ENCODE measurements at regions not wholly inside any gene's neighbourhood (a gene's known extent, or its start where the extent isn't known, plus 50 kb on each side); places are given as distances from the start of the nearest gene placed in this dataset.

DNA sequence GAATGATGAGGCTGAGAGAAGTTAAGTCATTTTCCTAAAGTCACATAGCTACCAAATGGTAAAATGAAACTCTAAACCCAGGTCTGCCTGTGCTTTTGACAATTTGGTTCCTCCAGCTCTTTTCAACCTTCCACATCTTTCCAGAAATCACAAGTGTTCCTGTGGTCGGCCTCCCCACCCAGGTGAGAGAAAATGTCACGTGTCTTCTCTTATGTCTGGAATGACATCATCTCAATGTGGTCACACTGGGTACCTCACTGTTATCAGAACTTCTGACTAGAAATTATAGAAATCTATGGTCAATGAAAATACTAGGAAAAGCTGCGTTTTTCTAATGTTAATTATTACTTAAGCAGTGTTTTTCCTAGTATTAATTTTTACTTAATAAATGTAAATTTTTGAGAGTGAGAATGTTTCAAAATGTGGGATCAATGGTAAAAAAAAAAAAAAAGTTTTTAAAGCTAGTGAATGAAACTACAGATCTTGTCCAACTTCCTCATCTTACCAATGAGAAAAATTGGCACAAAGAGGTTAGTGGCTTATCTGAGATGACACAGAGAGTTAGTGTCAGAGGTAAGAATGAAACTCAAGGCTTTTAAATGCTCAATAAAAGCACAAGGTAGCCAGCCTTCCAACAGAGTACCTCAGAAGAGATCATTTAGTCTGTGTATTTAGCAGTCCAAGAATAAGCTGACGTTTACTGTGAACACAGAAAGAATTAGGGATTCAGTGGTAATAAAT is 228.7 kb upstream of the NR4A3 start:
- no peak for DNase-seq (ENCODE audit: low read depth)

DNA sequence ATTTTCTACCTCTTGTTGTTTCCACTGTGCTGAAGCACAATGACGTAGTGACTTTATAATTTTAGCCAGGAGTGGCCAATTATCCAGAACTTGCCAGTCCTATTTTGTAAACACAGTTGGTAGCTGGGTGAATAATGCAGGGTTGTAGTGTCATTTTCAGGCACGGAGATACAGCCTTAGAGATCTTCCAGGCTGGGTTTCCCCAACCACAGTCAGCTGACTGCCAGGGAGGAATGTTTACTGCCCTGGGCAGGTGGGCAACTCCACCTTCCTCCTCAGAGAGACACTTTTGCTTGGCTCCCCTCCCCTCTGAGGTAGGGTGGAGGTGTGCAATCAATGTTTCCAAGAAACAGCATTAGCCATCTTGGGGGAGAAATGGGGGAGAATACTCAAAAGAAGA is 228.1 kb upstream of the NR4A3 start:
- no peak for DNase-seq (ENCODE audit: low read depth)

DNA sequence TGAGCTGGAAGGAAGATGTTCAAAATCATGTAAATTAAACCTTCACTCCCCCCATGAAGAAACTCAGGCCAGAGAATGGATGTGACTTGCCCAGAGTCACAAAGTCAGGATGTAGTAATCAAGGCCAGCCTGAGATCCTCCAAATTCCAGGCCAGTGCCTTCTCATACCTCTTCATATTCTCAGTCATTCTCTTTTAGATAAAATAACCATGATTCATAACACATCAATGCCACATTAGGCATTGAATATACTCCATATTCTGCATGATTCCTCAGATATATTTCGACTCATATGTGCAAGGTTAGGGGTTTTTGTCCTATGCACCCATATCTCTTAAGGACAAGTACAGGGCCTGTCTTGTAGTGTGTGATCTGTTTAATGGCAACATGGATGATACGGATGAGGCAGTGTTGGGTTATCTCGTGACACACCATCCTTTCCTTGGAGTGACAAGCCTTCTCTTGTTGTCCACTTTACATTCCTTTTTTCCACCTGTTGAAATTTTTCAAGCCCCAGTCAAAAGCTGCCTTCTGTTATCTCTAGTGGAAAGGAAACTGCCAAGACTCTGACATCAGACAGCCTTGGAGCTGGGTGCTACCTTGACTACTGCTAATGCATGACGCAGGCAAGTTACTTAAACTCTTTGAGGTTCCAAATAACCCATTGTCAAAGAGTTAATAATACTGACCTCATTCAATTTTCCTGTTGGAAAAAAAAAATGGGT is 227.5 kb upstream of the NR4A3 start:
- no peak for DNase-seq (ENCODE audit: low read depth)

DNA sequence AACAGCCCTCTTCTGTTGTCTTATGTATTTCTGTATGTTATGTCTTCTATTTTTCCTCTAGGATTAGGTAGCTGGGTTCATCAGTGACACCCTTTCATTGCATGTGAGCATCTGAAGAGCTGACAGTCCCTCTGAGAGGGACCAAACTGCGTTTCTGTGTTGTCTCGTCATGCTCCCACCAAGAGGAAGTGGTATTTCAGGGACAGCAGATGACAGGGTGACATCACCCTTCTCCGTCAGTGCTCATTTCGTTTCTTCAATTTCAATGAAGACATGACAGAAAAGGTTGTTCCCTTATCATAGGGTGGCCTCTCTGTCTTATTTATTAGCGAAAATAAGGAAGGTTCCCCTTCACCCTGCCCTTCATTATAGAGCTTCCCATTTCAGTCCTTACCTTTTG is 225.9 kb upstream of the NR4A3 start:
- DNase-seq (ENCODE audit: low read depth): no peak

DNA sequence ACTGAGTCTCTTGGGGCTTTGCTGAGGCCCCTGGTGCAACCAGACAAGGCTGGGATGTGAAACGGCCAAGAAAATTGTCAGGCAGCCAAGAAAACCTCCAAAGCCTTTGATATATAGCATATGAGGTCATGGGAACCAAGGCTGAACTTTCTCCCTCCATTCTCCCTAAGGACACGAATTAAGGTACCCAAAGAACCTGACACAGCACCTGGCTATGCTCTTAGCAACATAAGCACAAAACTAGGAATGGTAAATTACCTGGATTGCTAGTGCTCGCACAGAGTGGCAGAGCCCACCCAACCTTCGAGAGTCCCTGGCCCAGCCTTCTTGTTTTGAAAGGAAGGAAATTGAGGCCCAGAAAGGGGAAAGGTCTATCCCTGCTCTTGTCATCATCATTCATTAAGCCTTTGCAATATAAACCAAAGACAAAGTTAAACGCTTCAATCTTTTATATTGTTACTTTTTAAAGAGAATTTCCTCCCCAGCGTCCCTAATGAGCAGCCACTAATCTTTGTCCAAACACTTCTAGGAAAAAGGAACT is 220.0 kb upstream of the NR4A3 start:
- no peak for DNase-seq (ENCODE audit: low read depth)

DNA sequence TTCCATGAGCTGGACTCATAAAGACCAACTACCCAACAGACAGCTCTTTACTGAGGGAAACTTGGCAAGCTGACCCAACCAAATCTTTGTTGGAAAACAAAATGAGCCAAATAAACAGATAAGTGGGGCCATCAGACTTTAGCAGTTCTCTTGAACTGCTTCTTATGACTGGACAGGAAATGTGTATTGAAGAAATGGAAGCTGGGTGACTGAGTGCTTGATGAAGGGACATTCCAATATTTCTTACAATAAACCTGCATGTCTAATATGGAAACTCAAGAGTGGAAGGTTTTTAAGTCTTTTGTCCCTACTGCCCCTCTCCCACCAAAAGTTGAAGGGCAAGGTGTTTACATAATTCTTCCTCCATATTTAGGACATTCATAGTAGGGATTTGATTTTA is 218.8 kb upstream of the NR4A3 start:
- DNase-seq (ENCODE audit: low read depth): no peak

DNA sequence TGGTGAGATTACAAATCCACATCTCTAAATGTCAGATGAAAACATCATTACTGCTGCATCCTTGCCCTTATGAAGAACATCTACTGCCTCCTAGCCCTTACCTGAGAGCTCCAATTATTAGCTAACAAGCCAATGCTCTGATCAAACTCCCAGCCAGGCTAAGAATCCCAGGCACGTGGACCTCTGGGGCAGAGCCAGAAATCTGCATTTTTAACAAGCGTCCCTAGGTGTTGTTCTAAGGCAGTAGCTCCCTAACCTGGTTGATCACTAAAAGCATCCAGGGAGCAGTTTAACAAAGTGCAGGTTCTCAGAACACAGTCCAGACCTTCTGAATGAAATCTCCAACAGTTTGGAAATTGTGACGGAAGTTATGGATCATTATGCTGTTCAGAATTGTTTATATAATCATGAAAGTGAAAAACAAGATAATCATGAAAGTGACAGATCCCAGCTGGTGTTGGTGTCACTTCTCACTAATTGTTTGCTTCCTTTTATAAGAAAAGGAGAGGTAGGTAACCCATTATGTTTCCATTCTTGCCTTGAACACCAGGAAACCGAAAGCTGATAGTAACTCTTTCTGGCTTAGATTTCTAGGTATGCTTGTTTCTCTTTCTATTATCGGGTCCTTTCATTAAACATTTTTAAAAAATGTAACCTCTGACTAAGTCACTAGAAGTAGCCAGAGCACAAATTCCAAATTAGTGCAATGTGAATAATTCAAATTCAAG is 216.5 kb upstream of the NR4A3 start:
- no peak for DNase-seq (ENCODE audit: low read depth)

DNA sequence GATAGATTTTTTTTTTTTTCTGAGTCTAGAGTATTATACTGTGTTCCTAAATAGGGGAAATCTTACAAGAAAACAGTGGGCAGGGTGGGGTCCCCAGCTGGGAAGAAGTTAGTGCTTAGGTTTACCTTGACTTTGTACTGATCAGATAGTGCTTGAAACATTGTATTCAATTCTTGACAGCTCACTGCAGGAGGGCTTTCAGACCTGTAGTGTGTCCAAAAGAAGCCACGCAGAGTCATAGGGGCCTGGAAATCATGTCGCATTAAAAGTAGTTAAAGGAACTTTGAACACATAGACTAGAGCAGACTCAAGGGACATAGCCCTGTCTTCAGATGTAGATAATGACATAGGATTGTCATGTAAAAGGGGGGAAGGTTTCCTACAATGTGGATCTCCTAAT is 215.4 kb upstream of the NR4A3 start:
- DNase-seq (ENCODE audit: low read depth): no peak

DNA sequence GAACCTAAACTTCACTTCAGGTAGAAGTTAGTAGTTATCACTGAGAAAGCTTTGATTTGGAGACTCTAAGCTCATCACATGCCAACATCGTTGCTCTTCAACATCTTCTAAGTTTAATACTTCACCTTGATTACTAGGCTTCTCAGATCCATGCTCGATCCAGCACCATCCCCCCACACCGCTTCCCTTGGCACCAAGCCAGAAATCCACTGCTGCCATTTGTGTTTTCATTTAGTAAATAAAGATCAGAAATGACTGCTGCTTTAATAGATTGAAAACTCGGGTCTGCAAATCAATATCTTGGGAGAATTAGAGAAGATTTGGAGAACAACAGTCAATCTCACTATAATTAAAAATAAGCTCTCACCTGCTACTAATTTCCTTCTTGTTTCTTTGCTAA is 214.7 kb upstream of the NR4A3 start:
- DNase-seq (ENCODE audit: low read depth): no peak

DNA sequence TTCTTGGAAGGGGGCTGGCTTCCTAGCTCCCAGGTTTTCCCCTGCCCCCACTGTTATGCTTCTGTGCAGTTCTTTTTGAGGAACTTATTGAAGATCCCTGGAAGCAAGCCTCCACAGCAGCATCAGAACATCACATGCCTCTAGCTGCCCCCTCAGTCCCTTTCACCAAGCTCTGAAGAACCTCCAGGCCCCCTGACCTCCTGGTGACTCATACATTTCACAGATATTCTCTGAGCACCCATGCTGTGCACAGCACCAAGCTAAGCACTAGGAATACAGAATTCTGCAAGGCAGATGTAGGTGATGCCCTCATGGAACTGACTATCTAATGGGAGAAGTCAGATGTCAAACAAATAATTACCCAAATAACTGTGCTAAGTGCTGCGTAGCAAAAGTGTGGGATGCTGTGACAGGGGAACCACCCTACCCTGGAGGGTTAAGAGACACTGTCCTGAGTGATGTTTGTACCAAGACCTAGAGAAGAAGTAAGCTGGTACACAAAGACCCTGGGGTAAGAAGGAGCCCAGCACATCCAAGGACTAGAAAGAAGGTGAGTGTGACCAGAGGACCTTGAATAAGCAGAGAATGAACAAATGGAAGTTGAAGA is 213.7 kb upstream of the NR4A3 start:
- no peak for DNase-seq (ENCODE audit: low read depth)

DNA sequence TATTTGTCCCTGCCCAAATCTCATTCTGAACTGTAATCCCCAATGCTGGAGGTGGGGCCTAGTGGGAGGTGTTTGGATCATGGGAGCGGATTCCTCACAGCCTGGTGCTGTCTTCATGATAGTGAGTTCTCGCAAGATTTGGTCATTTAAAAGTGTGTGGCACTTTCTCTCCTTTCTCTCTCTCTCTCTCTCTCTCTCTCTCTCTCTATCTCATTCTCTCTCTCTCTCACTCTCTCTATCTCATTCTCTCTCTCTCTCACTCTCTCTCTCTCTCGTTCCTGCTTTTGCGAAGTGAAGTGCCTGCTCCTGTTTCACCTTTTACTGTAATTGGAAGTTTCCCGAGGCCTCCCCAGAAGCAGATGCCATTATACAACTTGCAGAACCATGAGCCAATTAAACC is 207.3 kb upstream of the NR4A3 start:
- no peak for DNase-seq (ENCODE audit: low read depth)

DNA sequence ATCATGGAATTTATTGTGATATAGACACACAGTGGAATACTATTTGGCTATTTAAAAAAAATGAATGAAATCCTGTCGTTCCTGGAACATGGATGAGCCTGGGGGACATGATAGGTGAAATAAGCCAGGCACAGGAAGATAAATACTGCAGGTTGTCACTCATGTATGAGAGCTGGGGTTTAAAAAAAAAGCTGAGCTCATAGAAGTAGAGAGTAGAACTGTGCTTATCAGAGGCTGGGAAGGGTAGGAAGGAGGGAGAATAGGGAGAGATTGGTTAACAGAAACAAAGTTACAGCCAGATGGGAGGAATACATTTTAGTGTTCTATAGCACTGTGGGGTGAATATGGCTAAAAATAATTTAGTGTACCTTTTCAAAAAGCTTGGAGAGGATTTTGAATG is 200.6 kb upstream of the NR4A3 start:
- no peak for DNase-seq (ENCODE audit: low read depth)

DNA sequence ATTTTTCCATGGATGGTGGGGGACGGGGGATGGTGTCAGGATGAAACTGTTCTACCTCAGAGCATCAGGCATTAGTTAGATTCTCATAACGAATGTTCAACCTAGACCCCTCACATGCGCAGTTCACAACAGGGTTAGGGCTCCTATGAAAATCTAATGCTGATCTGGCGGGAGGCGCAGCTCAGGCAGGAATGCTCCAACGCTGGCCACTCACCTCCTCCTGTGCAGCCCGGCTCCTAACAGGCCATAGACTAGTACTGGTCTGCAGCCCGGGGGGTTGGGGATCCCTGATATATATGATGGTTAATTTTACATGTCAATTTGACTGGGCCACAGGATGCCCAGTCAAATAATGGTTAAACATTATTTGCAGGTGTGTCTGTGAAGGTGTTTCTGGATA is 199.0 kb upstream of the NR4A3 start:
- DNase-seq (ENCODE audit: low read depth): no peak

DNA sequence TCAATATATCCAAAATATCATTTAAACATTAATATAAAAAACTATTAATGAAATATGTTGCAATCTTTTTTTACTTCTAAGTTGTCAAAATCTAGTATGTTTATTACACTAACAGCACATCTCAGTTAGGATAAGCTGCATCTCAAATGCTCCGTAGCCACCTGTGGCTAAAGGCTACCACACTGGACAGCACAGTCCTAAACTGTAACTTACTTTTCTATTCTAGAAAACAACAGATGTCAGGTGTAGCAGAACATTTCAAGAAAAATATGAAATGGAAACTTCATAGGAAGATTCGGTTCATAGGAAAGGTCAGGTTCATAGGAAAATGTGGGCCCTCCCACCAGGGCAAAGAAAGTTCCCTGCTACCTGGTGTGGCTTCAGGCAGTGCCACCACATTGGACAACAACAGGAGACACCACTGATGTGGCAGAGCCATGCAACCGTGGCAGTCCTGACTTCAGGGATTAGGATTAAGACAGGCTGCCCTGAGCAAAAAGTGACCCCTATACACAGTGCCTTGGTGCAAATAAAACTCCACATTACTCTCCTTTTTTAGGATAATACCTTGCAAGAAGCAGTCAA is 197.8 kb upstream of the NR4A3 start:
- no peak for DNase-seq (ENCODE audit: low read depth)

DNA sequence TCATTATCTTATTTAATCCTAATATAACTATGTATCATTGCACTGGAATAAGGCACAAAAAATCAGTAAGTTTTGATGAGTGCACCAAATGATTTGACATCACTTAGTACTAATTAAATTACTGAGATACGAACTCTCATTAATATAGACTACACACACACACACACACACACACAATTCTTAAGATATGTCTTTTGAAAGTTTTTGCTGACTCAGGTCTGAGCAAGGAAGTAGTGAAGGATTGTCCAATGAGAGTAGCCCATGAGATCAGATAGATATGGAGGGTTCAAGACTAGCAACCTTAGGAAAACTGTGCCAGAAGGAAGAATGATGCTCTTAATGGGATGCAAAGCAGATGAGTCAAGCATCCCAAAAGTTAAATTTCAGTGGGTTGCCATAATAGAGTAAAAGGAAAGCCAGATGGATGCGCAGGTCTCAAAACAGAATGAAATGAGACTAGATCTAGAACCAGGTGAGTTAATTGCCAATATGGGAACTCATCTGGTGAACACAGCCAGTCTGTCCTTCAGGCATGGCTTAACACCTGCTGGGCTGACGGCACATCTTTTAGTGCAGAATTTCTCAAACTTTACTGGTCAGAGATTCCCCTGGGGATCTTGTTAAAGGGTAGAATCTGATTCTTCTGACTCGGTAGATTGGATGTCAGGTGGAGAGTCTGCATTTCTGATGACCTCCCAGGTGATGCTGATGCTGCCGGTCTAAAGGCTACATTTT is 197.0 kb upstream of the NR4A3 start:
- no peak for DNase-seq (ENCODE audit: low read depth)

DNA sequence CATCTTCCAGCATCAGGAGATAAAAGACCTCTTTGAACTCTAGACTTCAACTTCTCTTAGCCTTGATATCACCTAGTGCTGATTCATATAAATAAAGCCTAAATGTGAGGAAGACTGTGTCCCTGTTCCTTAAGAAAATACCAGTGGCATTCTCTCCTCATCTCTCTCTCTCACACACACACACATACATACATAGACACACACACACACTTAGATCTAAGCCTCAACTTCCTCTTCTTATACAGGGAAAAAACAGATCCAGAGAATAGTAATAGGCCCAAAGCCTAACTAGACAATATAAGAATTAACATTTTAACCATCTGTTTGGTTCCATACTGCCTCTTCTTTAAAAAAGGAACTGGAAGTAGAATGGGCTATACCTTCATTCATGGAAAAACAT is 195.3 kb upstream of the NR4A3 start:
- DNase-seq (ENCODE audit: low read depth): no peak

DNA sequence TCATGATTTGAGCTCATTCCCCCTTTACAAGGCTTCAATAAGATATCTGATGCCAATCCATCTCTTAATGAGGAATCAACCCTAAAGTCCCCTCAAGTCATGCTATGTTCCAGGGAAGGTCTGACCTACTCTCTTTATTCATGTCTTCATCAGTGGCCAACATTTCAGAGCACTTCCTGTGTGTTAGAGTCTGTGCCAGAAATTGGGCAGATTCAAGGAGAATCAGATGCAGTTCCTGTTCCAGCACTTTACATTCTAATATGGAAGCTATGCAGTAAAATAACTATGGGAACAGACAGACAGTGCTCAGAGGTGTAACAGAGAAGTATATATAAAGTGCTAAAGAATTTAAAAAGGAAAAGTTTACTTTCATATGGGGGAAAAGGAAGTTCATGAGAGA is 193.4 kb upstream of the NR4A3 start:
- no peak for DNase-seq (ENCODE audit: low read depth)

DNA sequence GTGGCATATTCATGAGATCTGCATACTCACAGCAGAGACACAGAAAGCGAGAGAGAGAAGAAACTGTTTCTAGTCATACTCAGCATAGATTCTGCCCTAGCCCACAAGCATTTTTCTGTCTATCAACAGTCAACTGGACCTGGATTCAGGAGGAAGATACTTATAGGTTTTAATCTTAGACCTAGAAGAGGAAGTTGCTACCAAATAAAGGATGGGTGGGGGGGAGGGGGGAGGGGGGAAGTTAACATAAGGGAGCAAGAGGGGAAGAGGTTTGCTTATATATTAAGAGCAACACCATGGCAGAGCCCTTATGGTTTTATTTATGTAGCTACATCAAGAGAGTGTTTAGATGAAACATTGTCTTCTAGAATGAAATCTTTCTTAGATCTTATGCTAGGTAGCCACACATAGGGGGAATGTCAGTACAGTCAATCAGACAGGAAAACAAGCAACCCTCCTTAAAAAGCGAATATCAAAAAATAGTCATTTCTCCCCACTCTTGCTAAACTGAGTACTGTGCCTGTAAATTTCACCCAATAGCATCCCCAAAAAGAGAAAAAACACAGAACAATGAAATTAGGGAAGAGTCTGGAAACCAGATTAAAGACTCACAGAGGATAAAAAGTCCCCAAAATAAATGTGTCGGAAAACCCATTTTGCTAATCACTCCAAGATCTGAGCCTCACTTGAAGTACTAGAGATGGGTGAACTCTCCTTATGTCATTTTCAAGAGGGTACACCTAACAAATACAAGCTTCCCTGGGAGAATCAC is 192.7 kb upstream of the NR4A3 start:
- no peak for DNase-seq (ENCODE audit: low read depth)

DNA sequence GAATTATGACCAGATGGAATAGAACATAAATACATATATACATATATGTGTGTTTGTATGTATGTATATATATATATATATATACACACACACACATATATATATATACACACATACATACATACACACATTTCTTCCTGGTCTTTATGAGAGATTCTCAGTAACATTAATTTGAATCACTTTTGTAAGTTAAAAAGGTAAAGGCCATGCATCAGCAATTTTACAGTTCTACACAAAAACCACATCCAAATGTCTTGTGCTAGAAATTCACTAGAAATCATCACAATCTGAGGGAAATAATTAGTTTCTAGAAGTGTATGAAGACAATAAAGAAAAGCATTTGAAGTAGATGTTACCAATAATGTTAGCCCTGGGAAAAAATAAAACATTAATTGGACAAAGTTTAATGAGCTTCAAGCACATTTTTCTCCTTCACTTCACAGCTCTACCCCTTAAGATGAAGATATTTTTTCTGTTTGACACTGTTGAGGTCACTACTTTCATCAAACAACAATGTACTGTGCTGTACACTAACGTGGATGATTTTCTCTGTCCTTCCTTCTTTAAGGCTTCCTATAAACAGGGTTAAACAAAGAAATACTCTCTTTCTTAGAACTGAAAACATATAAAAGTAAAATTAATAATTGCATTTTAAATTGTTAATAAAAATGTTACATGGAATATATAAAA is 189.2 kb upstream of the NR4A3 start:
- no peak for DNase-seq (ENCODE audit: low read depth)

DNA sequence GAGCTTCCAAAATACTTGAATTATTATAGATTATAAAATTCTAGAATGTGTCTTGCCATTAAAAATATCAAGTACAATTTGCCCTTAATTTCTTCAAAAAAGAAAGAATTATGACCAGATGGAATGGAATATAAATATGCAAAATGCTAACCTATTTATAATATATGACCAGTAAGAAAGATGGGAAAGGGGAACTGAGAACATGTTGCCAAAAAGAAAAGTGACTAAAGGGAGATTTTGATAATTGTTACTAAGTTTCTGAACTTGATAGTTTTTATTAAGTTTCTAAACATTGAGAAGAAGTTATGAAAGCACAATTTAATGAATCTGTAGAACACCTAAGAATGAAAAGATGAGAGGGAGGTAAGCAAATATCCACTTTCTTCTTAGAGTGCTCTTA is 188.4 kb upstream of the NR4A3 start:
- no peak for DNase-seq (ENCODE audit: low read depth)

Data from activated gamma-delta T cell treated with anti-CD3 and anti-CD28 coated beads, Interleukin-2, amount 50 U/mL, for 16 hours (primary cell).